IMR-90 (cell line): ENCODE measurements at regions not wholly inside any gene's neighbourhood (a gene's known extent, or its start where the extent isn't known, plus 50 kb on each side); places are given as distances from the start of the nearest gene placed in this dataset.

Experiments used
- ATAC-seq: fragments of 200-7000 bp; cut with Tn5 transposase; 2 replicates; pipeline ENCODE4 v1.9.1; 2020; ENCODE audit warnings: low read depth, mild to moderate bottlenecking, moderate library complexity
- BruUV-seq: library from RNA; stranded (reverse); fragments of 400-500 nt; replicated peaks from 2 replicates; lab custom pipeline; 2021; lab: Mats Ljungman, UMichigan
- CTCF ChIA-PET: fragments of 300-600 bp; formaldehyde crosslinking; extraction: SDS; loops from one replicate; lab custom pipeline; 2021; ENCODE audit warnings: antibody characterized with exemption; lab: Yijun Ruan, JAX
- POLR2A ChIA-PET: fragments of 300-600 bp; sonication (Branson Sonifier 250); formaldehyde crosslinking; loops from one replicate; lab custom pipeline; 2022; ENCODE audit warnings: antibody characterized with exemption; ENCODE audit not compliant: unreplicated experiment; lab: Charles Lee
- DNase-seq: peaks from one replicate; pipeline ENCODE4 v3.0.0; 2013
- H2AFZ ChIP-seq: replicated peaks from 2 replicates; pipeline ENCODE3; 2013; ENCODE audit warnings: low read length, mild to moderate bottlenecking; ENCODE audit not compliant: poor library complexity
- H2AK5ac ChIP-seq: 2 replicates; pipeline ENCODE4 v1.6.1; 2013; ENCODE audit warnings: low read depth, low read length, inconsistent platforms
- H2AK9ac ChIP-seq: replicated peaks from 2 replicates; pipeline ENCODE3; 2013; ENCODE audit warnings: mild to moderate bottlenecking, low read depth, low read length, moderate library complexity; ENCODE audit not compliant: poor library complexity
- H2BK120ac ChIP-seq: 2 replicates; pipeline ENCODE4 v1.6.1; 2013; ENCODE audit warnings: low read depth, low read length, inconsistent platforms
- H2BK15ac ChIP-seq: 3 replicates; pipeline ENCODE4 v1.6.1; 2013; ENCODE audit warnings: low read depth, low read length, inconsistent platforms
- H2BK20ac ChIP-seq: 2 replicates; pipeline ENCODE4 v1.6.1; 2013; ENCODE audit warnings: low read depth, mild to moderate bottlenecking, inconsistent platforms, low read length, moderate library complexity
- H2BK5ac ChIP-seq: 2 replicates; pipeline ENCODE4 v1.6.1; 2013; ENCODE audit warnings: mild to moderate bottlenecking, low read depth, low read length, inconsistent platforms; ENCODE audit not compliant: poor library complexity, severe bottlenecking
- H3K14ac ChIP-seq: replicated peaks from 2 replicates; pipeline ENCODE4 v1.6.1; 2013; ENCODE audit warnings: low read depth, low read length, inconsistent platforms
- H3K18ac ChIP-seq: 2 replicates; pipeline ENCODE4 v1.6.1; 2013; ENCODE audit warnings: low read depth, low read length, control low read depth
- H3K23ac ChIP-seq: 2 replicates; pipeline ENCODE4 v1.6.1; 2013; ENCODE audit warnings: low read depth, low read length, inconsistent platforms
- H3K27ac ChIP-seq: 2 replicates; pipeline ENCODE4 v1.5.1; 2013; ENCODE audit warnings: mild to moderate bottlenecking, control low read depth, low read length; ENCODE audit not compliant: insufficient read depth
- H3K27me3 ChIP-seq: 2 replicates; pipeline ENCODE4 v1.6.1; 2013; ENCODE audit warnings: low read length; ENCODE audit not compliant: control insufficient read depth, insufficient read depth
- H3K36me3 ChIP-seq: 2 replicates; pipeline ENCODE4 v1.6.1; 2013; ENCODE audit warnings: low read length, mixed read lengths; ENCODE audit not compliant: control insufficient read depth, insufficient read depth
- H3K4ac ChIP-seq: 2 replicates; pipeline ENCODE4 v1.6.1; 2013; ENCODE audit warnings: low read depth, low read length, inconsistent platforms
- H3K4me1 ChIP-seq: 2 replicates; pipeline ENCODE4 v1.6.1; 2013; ENCODE audit warnings: low read length, mixed read lengths; ENCODE audit not compliant: control insufficient read depth, insufficient read depth
- H3K4me2 ChIP-seq: 2 replicates; pipeline ENCODE4 v1.6.1; 2013; ENCODE audit warnings: low read depth, mild to moderate bottlenecking, control low read depth, low read length, moderate library complexity
- H3K4me3 ChIP-seq: 2 replicates; pipeline ENCODE4 v1.5.1; 2013; ENCODE audit warnings: low read depth, mild to moderate bottlenecking, control low read depth, low read length, moderate library complexity; ENCODE audit not compliant: insufficient read depth
- H3K56ac ChIP-seq: 2 replicates; pipeline ENCODE4 v1.6.1; 2013; ENCODE audit warnings: low read length, inconsistent platforms; ENCODE audit not compliant: insufficient read depth; ENCODE audit errors: extremely low read depth
- H3K79me1 ChIP-seq, 2 experiments: 2 replicates each; pipeline ENCODE4 v1.6.1; 2013; ENCODE audit warnings: low read length in 2 of 2, inconsistent platforms in 1 of 2, low read depth in 1 of 2
- H3K9ac ChIP-seq: 2 replicates; pipeline ENCODE4 v1.6.1; 2013; ENCODE audit warnings: low read depth, low read length, control low read depth
- H3K9me1 ChIP-seq: 2 replicates; pipeline ENCODE4 v1.6.1; 2013; ENCODE audit warnings: low read length, inconsistent platforms; ENCODE audit not compliant: insufficient read depth
- H3K9me3 ChIP-seq: 2 replicates; pipeline ENCODE4 v1.6.1; 2013; ENCODE audit warnings: low read length; ENCODE audit not compliant: control insufficient read depth, insufficient read depth
- H4K20me1 ChIP-seq: 2 replicates; pipeline ENCODE4 v1.6.1; 2013; ENCODE audit warnings: low read length, inconsistent platforms; ENCODE audit not compliant: insufficient read depth
- H4K5ac ChIP-seq: 2 replicates; pipeline ENCODE4 v1.6.1; 2013; ENCODE audit warnings: mild to moderate bottlenecking, low read depth, low read length, control low read depth
- H4K8ac ChIP-seq, 2 experiments: 2 replicates each; pipeline ENCODE4 v1.6.1; 2013; ENCODE audit warnings: low read depth in 2 of 2, low read length in 2 of 2, control low read depth in 1 of 2, inconsistent platforms in 1 of 2
- H4K91ac ChIP-seq: 2 replicates; pipeline ENCODE4 v1.6.1; 2013; ENCODE audit warnings: low read depth, low read length, inconsistent platforms; ENCODE audit not compliant: insufficient read depth
- BHLHE40 ChIP-seq: fragments of 150-350 bp; IDR thresholded peaks from 2 replicates; pipeline ENCODE4 v1.6.1; 2016; ENCODE audit warnings: mild to moderate bottlenecking, low read depth, low read length
- CEBPB ChIP-seq: IDR thresholded peaks from 2 replicates; pipeline ENCODE4 v1.6.1; 2012; ENCODE audit warnings: low read depth, low read length, improper control_type of control experiment
- CTCF ChIP-seq: conservative IDR thresholded peaks from 2 replicates; pipeline ENCODE4 v1.5.1; 2012; ENCODE audit warnings: mild to moderate bottlenecking, low read depth, low read length, improper control_type of control experiment
- ELK1 ChIP-seq: fragments of 150-350 bp; IDR thresholded peaks from 2 replicates; pipeline ENCODE4 v1.6.1; 2016; ENCODE audit warnings: low read depth, mild to moderate bottlenecking, low read length, moderate library complexity, borderline replicate concordance
- FOS ChIP-seq: fragments of 150-350 bp; IDR thresholded peaks from 2 replicates; pipeline ENCODE4 v1.6.1; 2016; ENCODE audit warnings: low read depth, low read length
- MAFK ChIP-seq: IDR thresholded peaks from 2 replicates; pipeline ENCODE4 v1.6.1; 2012; ENCODE audit warnings: low read depth, low read length, improper control_type of control experiment
- MAZ ChIP-seq: IDR thresholded peaks from 2 replicates; pipeline ENCODE4 v1.6.1; 2012; ENCODE audit warnings: low read depth, mild to moderate bottlenecking, low read length, improper control_type of control experiment, moderate library complexity, borderline replicate concordance
- MXI1 ChIP-seq: IDR thresholded peaks from 2 replicates; pipeline ENCODE4 v1.6.1; 2012; ENCODE audit warnings: low read depth, mild to moderate bottlenecking, low read length, moderate library complexity, borderline replicate concordance
- POLR2A ChIP-seq: IDR thresholded peaks from 2 replicates; pipeline ENCODE4 v1.6.1; 2012; ENCODE audit warnings: mild to moderate bottlenecking, low read depth, low read length
- RAD21 ChIP-seq: IDR thresholded peaks from 2 replicates; pipeline ENCODE4 v1.6.1; 2012; ENCODE audit warnings: low read length, improper control_type of control experiment
- RFX5 ChIP-seq: IDR thresholded peaks from 2 replicates; pipeline ENCODE4 v1.8.0; 2012; ENCODE audit warnings: low read depth, mild to moderate bottlenecking, low read length, moderate library complexity
- SMC3 ChIP-seq: fragments of 150-350 bp; IDR thresholded peaks from 2 replicates; pipeline ENCODE4 v1.6.1; 2016; ENCODE audit warnings: low read depth, mild to moderate bottlenecking, antibody characterized with exemption, low read length, moderate library complexity
- USF2 ChIP-seq: fragments of 150-350 bp; IDR thresholded peaks from 2 replicates; pipeline ENCODE4 v1.6.1; 2017; ENCODE audit warnings: mild to moderate bottlenecking, antibody characterized with exemption, low read length, low read depth
- WGBS, 2 experiments: methylation state at CpG; one replicate each; pipeline versions ENCODE4 v1.1.5 to v1.1.7; 2013; ENCODE audit warnings: missing lambda C conversion rate in 2 of 2; ENCODE audit not compliant: insufficient read length in 1 of 2; ENCODE audit errors: extremely low coverage in 2 of 2; 5-methylcytosine and 5-hydroxymethylcytosine counted together
- dilution Hi-C: fragments of 300-500 bp; cut with HindIII; formaldehyde crosslinking; loops from one replicate; pipeline ENCODE4 v1.14.3; 2018; ENCODE audit warnings: low sequenced_read_pairs; ENCODE audit not compliant: unreplicated experiment
- in situ Hi-C: fragments of 300-500 bp; cut with MboI; formaldehyde crosslinking; loops from 3 replicates; pipeline ENCODE4 v1.14.3; 2019; ENCODE audit warnings: low sequenced_read_pairs, inconsistent platforms, mixed read lengths
- intact Hi-C: fragments of 100-400 bp; cut with micrococcal nuclease; formaldehyde crosslinking; loops from 2 replicates; pipeline ENCODE4 v1.10.0; 2022

- no TSS peak for BruUV-seq
Observed at GRCh38 chr5:23411200-23411599, 96.2 kb upstream of the PRDM9 start.

More at GRCh38 chr5:23411200-23411599, 96.2 kb upstream of the PRDM9 start:
- in situ Hi-C loops (no loop called here), dilution Hi-C loops (no loop called here), intact Hi-C loops (no loop called here)
- no peak overlapping the region for H3K14ac ChIP-seq
- ChIA-PET CTCF (no interaction called here), POLR2A (no interaction called here)
- H3K4me2 ChIP-seq, result no peak overlapping the region
- no peak overlapping the region for H2AK5ac ChIP-seq
- H3K27me3 ChIP-seq, result no peaks in the 10 kb centered on the region
- no peak overlapping the region for H2AFZ ChIP-seq
- no peak overlapping the region for H3K4ac ChIP-seq
- H3K9ac ChIP-seq, result no peak overlapping the region
- no peaks in the 10 kb centered on the region for H4K20me1 ChIP-seq
- no peak overlapping the region for H3K27ac ChIP-seq
- H3K9me3 ChIP-seq, result peaks cover 9% of the 10 kb centered on the region
- no peaks in the 10 kb centered on the region for H3K36me3 ChIP-seq
- H2BK20ac ChIP-seq, result no peak overlapping the region
- no peak overlapping the region for H4K5ac ChIP-seq
- H2BK120ac ChIP-seq, result no peak overlapping the region
- H3K4me1 ChIP-seq, result no peaks in the 10 kb centered on the region
- WGBS, 2 experiments, result 87% methylated on average over 12 of the region's 17 CpGs; no CpG with 5 or more reads in 1 of the 2 experiments
- no peak overlapping the region for H3K18ac ChIP-seq
- H3K4me3 ChIP-seq, result no peak overlapping the region
- no peak overlapping the region for H2BK5ac ChIP-seq
- ATAC-seq (no peak), DNase-seq (no peak)
- no peaks in the 10 kb centered on the region for H3K79me1 ChIP-seq
- no peak overlapping the region for H3K56ac ChIP-seq
- no peak overlapping the region for H4K91ac ChIP-seq
- H3K9me1 ChIP-seq, result no peaks in the 10 kb centered on the region
- H4K8ac ChIP-seq, result no peak overlapping the region
- no peak for TF ChIP-seq SMC3
- TF ChIP-seq CTCF, result no peak
- TF ChIP-seq BHLHE40, result no peak
- TF ChIP-seq MAFK, result no peak
- TF ChIP-seq RFX5, result no peak
- no peak for TF ChIP-seq RAD21
- no peak for TF ChIP-seq MAZ
- TF ChIP-seq USF2, result no peak
- TF ChIP-seq CEBPB, result no peak
- no peak for TF ChIP-seq MXI1
- TF ChIP-seq ELK1, result no peak
- no peak for TF ChIP-seq POLR2A
- no peak for TF ChIP-seq FOS
- no peak overlapping the region for H2BK15ac ChIP-seq
- H2AK9ac ChIP-seq, result no peak overlapping the region
- no peak overlapping the region for H3K23ac ChIP-seq
